ENCODE measurements at regions not wholly inside any gene's neighbourhood (a gene's known extent, or its start where the extent isn't known, plus 50 kb on each side); places are given as distances from the start of the nearest gene placed in this dataset.
A peak's percentile ranks its signal among the peaks of the same experiment; 100 is the strongest.
"Not testable (repeated sequence)": the region's sequence is repeated elsewhere in the genome, so short reads cannot be mapped to it uniquely, and the experiment has no call there.

DNA sequence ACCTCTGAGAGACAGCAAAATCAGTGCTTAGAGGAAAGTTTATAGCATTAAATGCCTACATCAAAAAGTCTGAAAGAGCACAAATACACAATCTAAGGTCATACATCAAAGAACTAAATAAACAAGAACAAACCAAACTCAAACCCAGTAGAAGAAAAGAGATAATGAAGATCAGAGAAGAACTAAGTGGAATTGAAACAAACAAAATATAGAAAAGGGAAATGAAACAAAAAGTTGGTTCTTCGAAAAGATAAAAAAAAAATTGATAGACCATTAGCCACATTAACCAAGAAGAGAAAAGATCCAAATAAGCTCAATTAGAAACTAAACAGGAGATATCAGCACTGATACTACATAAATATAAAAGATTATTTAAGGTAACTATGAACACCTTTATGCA lies 280.0 kb upstream of the NRG3 start:
- H2BK120ac ChIP-seq (ENCODE audit: insufficient read depth, low read length, poor library complexity), result no peak overlapping the region
- H3K9me3 ChIP-seq (ENCODE audit: insufficient read depth, low read depth, low read length), result no peaks in the 10 kb centered on the region
- H3K79me2 ChIP-seq (ENCODE audit: control insufficient read depth, insufficient read depth, low read length, poor library complexity), result no peaks in the 10 kb centered on the region
- H3K23ac ChIP-seq (ENCODE audit: low read length), result no peak overlapping the region
- H3K36me3 ChIP-seq (ENCODE audit: control insufficient read depth in 1 of 2, insufficient read depth in 2 of 2, low read length in 2 of 2), result no peaks in the 10 kb centered on the region
- H2AFZ ChIP-seq (ENCODE audit: insufficient read depth, low read length, poor library complexity), result no peak overlapping the region
- H2BK5ac ChIP-seq (ENCODE audit: low read depth, low read length, poor library complexity), result no peak overlapping the region
- H3K14ac ChIP-seq (ENCODE audit: low read length), result no peak overlapping the region
- H3K27me3 ChIP-seq (ENCODE audit: insufficient read depth, low read length), result no peaks in the 10 kb centered on the region
- no peak overlapping the region for H4K8ac ChIP-seq (ENCODE audit: low read depth, low read length)
- no peak for DNase-seq
- no peak overlapping the region for H3K4me3 ChIP-seq (ENCODE audit: low read depth, low read length)
- no peaks in the 10 kb centered on the region for H3K4me1 ChIP-seq (ENCODE audit: control insufficient read depth in 1 of 2, insufficient read depth in 2 of 2, low read length in 2 of 2)
- H3K27ac ChIP-seq (ENCODE audit: low read depth, low read length), result no peak overlapping the region
- no peak overlapping the region for H4K12ac ChIP-seq (ENCODE audit: low read depth, low read length)
- no peak overlapping the region for H2AK5ac ChIP-seq (ENCODE audit: low read length)
- no peak overlapping the region for H3K4me2 ChIP-seq (ENCODE audit: low read length)
- H3K4ac ChIP-seq (ENCODE audit: low read depth, low read length), result no peak overlapping the region
- no CpG with 5 or more reads among the region's 1 CpG for WGBS (ENCODE audit: extremely low coverage, insufficient coverage, insufficient read length)
- H3K18ac ChIP-seq (ENCODE audit: low read length), result no peak overlapping the region
- no peaks in the 10 kb centered on the region for H3K79me1 ChIP-seq (ENCODE audit: low read length)
- no peak overlapping the region for H3K9ac ChIP-seq (ENCODE audit: low read length)
- no peak overlapping the region for H2BK12ac ChIP-seq (ENCODE audit: low read length)
- H4K91ac ChIP-seq (ENCODE audit: low read depth, low read length), result no peak overlapping the region

DNA sequence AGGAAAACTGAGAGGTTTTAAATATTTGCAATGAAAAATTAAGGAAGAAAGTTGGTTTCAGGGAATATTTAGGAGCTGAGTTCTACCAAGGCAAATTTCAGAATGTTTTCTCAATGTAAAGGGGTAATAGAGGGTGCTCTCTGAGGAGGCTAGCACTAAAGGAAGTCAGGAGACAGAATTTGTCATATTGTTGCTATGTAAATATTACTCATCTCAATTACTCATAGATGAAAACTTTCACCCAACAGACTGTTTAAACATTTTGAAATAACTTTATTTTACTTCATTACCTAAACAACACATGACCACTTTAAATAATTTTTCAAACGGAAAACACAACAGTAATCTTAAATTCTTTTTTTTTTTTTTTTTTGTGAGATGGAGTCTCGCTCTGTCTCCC lies 274.8 kb upstream of the NRG3 start:
- Histone ChIP-seq H3K9me3 (ENCODE audit: insufficient read depth, low read depth, low read length) (no peaks in the 10 kb centered on the region), H3K79me1 (ENCODE audit: low read length) (no peaks in the 10 kb centered on the region), H4K91ac (ENCODE audit: low read depth, low read length) (no peak overlapping the region), H3K14ac (ENCODE audit: low read length) (no peak overlapping the region), H3K4me3 (ENCODE audit: low read depth, low read length) (no peak overlapping the region), H2AK5ac (ENCODE audit: low read length) (no peak overlapping the region), H2BK5ac (ENCODE audit: low read depth, low read length, poor library complexity) (no peak overlapping the region), H3K27me3 (ENCODE audit: insufficient read depth, low read length) (no peaks in the 10 kb centered on the region), H3K36me3 (ENCODE audit: control insufficient read depth in 1 of 2, insufficient read depth in 2 of 2, low read length in 2 of 2) (no peaks in the 10 kb centered on the region), H3K79me2 (ENCODE audit: control insufficient read depth, insufficient read depth, low read length, poor library complexity) (no peaks in the 10 kb centered on the region), H3K27ac (ENCODE audit: low read depth, low read length) (no peak overlapping the region), H4K12ac (ENCODE audit: low read depth, low read length) (no peak overlapping the region), H3K9ac (ENCODE audit: low read length) (no peak overlapping the region), H3K4me2 (ENCODE audit: low read length) (no peak overlapping the region), H4K8ac (ENCODE audit: low read depth, low read length) (no peak overlapping the region), H3K23ac (ENCODE audit: low read length) (no peak overlapping the region), H3K4me1 (ENCODE audit: control insufficient read depth in 1 of 2, insufficient read depth in 2 of 2, low read length in 2 of 2) (no peaks in the 10 kb centered on the region), H3K4ac (ENCODE audit: low read depth, low read length) (no peak overlapping the region), H2BK120ac (ENCODE audit: insufficient read depth, low read length, poor library complexity) (no peak overlapping the region), H2AFZ (ENCODE audit: insufficient read depth, low read length, poor library complexity) (no peak overlapping the region), H2BK12ac (ENCODE audit: low read length) (no peak overlapping the region), H3K18ac (ENCODE audit: low read length) (no peak overlapping the region)
- peak in 1 of 2 donors; percentile 39 for DNase-seq
- WGBS (ENCODE audit: extremely low coverage, insufficient coverage, insufficient read length), result 100% methylated on average over 1 of the region's 2 CpGs

DNA sequence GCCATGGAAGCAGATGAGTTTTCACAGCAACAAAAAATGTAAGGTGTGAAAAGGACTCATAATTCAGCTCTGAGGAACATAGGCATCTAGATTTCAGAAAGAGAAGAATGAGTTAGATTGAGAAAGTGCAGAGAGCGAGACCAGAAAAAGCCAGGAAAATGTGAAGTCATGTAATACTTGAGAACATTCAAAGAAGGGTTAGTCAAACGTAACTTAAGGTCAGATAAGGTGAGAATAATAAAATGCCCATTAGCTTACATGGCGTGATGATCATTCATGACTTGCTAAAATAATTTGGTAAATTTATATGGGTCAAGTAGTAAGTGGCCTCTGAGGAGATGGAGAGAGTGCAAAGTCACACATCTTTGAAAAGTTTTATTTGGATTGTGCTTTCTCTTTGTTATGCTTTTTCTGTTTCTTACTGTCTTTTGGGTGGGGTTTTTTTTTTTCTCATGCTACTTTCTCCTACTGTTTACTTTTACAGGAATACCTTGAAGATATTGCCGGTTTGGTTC lies 271.8 kb upstream of the NRG3 start:
- no peak overlapping the region for H3K4me2 ChIP-seq (ENCODE audit: low read length)
- H3K9ac ChIP-seq (ENCODE audit: low read length), result no peak overlapping the region
- H3K27ac ChIP-seq (ENCODE audit: low read depth, low read length), result no peak overlapping the region
- no peak overlapping the region for H3K4me3 ChIP-seq (ENCODE audit: low read depth, low read length)
- H3K4ac ChIP-seq (ENCODE audit: low read depth, low read length), result no peak overlapping the region
- H3K14ac ChIP-seq (ENCODE audit: low read length), result no peak overlapping the region
- DNase-seq, result no peak
- no peak overlapping the region for H4K8ac ChIP-seq (ENCODE audit: low read depth, low read length)
- no peak overlapping the region for H2BK120ac ChIP-seq (ENCODE audit: insufficient read depth, low read length, poor library complexity)
- no peak overlapping the region for H4K12ac ChIP-seq (ENCODE audit: low read depth, low read length)
- H3K18ac ChIP-seq (ENCODE audit: low read length), result no peak overlapping the region
- H3K9me3 ChIP-seq (ENCODE audit: insufficient read depth, low read depth, low read length), result no peaks in the 10 kb centered on the region
- no peak overlapping the region for H2AK5ac ChIP-seq (ENCODE audit: low read length)
- H3K36me3 ChIP-seq (ENCODE audit: control insufficient read depth in 1 of 2, insufficient read depth in 2 of 2, low read length in 2 of 2), result no peaks in the 10 kb centered on the region
- no peaks in the 10 kb centered on the region for H3K27me3 ChIP-seq (ENCODE audit: insufficient read depth, low read length)
- H3K23ac ChIP-seq (ENCODE audit: low read length), result no peak overlapping the region
- H3K79me2 ChIP-seq (ENCODE audit: control insufficient read depth, insufficient read depth, low read length, poor library complexity), result no peaks in the 10 kb centered on the region
- H3K4me1 ChIP-seq (ENCODE audit: control insufficient read depth in 1 of 2, insufficient read depth in 2 of 2, low read length in 2 of 2), result no peaks in the 10 kb centered on the region
- WGBS (ENCODE audit: extremely low coverage, insufficient coverage, insufficient read length), result no CpG with 5 or more reads among the region's 4 CpGs
- H4K91ac ChIP-seq (ENCODE audit: low read depth, low read length), result no peak overlapping the region
- no peak overlapping the region for H2BK12ac ChIP-seq (ENCODE audit: low read length)
- no peaks in the 10 kb centered on the region for H3K79me1 ChIP-seq (ENCODE audit: low read length)
- H2BK5ac ChIP-seq (ENCODE audit: low read depth, low read length, poor library complexity), result no peak overlapping the region
- H2AFZ ChIP-seq (ENCODE audit: insufficient read depth, low read length, poor library complexity), result no peak overlapping the region

DNA sequence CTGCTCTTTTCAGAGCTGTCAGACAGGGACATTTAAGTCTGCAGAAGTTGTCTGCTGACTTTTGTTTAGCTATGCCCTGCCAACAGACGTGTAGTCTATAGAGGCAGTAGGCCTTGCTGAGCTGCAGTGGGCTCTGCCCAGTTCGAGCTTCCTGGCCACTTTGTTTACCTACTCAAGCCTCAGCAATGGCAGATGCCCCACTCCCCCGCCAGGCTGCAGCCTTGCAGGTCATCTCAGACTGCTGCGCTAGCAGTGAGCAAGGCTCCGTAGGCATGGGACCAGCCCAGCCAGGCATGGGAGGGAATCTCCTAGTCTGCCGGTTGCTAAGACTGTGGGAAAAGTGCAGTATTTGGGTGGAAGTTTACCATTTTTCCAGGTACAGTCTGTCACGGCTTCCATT lies 230.5 kb upstream of the NRG3 start:
- not testable (repeated sequence) for DNase-seq; H3K9me3 ChIP-seq (ENCODE audit: insufficient read depth, low read depth, low read length)
- WGBS (ENCODE audit: extremely low coverage, insufficient coverage, insufficient read length), result no CpG with 5 or more reads among the region's 7 CpGs

More for the DNA sequence above, 230.5 kb upstream of the NRG3 start:
- not testable (repeated sequence) for H4K91ac ChIP-seq (ENCODE audit: low read depth, low read length); H2BK5ac ChIP-seq (ENCODE audit: low read depth, low read length, poor library complexity); H3K4me1 ChIP-seq (ENCODE audit: control insufficient read depth in 1 of 2, insufficient read depth in 2 of 2, low read length in 2 of 2); H4K12ac ChIP-seq (ENCODE audit: low read depth, low read length); H3K27ac ChIP-seq (ENCODE audit: low read depth, low read length); H3K9ac ChIP-seq (ENCODE audit: low read length); H3K4me2 ChIP-seq (ENCODE audit: low read length); H3K14ac ChIP-seq (ENCODE audit: low read length); H2BK120ac ChIP-seq (ENCODE audit: insufficient read depth, low read length, poor library complexity); H2AFZ ChIP-seq (ENCODE audit: insufficient read depth, low read length, poor library complexity); H3K4ac ChIP-seq (ENCODE audit: low read depth, low read length); H2AK5ac ChIP-seq (ENCODE audit: low read length); H4K8ac ChIP-seq (ENCODE audit: low read depth, low read length); H3K4me3 ChIP-seq (ENCODE audit: low read depth, low read length); H3K27me3 ChIP-seq (ENCODE audit: insufficient read depth, low read length); H3K79me2 ChIP-seq (ENCODE audit: control insufficient read depth, insufficient read depth, low read length, poor library complexity); H3K36me3 ChIP-seq (ENCODE audit: control insufficient read depth in 1 of 2, insufficient read depth in 2 of 2, low read length in 2 of 2); H3K23ac ChIP-seq (ENCODE audit: low read length); H3K79me1 ChIP-seq (ENCODE audit: low read length); H2BK12ac ChIP-seq (ENCODE audit: low read length); H3K18ac ChIP-seq (ENCODE audit: low read length)

Data from trophoblast cell (in vitro differentiated cells and primary cell).